Endothelial cell of umbilical vein (primary cell): ENCODE measurements at regions not wholly inside any gene's neighbourhood (a gene's known extent, or its start where the extent isn't known, plus 50 kb on each side); places are given as distances from the start of the nearest gene placed in this dataset.

ENCODE experiments used
- BruUV-seq: library from RNA; stranded (reverse); fragments of 400-500 nt; replicated peaks from 2 replicates; lab custom pipeline; 2021; lab: Mats Ljungman, UMichigan
- CTCF ChIA-PET: fragments of 300-600, 350-600 bp; sonication (Branson Sonifier 250); formaldehyde crosslinking; loops from one replicate; lab custom pipeline; 2021; ENCODE audit warnings: antibody characterized with exemption, inconsistent platforms; lab: Charles Lee
- POLR2A ChIA-PET: fragments of 300-600, 350-600 bp; sonication (Branson Sonifier 250); formaldehyde crosslinking; loops from one replicate; lab custom pipeline; 2021; ENCODE audit warnings: antibody characterized with exemption, inconsistent platforms; lab: Charles Lee
- DNase-seq: peaks from one replicate; pipeline ENCODE4 v3.0.0-alpha.2; 2011; ENCODE audit warnings: low read depth, low spot score
- FAIRE-seq: peaks from 2 replicates; lab custom pipeline; 2011; peaks lifted over from hg19 to GRCh38; lab: Jason Lieb, UNC
- H2AFZ ChIP-seq: 2 replicates; pipeline ENCODE4 v1.6.0; 2012; ENCODE audit warnings: low read depth, low read length, control low read depth, inconsistent platforms
- H3K27ac ChIP-seq: 2 replicates; pipeline ENCODE4 v1.5.1; 2011; ENCODE audit warnings: low read depth, mild to moderate bottlenecking, control low read depth, low read length, moderate library complexity; ENCODE audit not compliant: insufficient read depth
- H3K27me3 ChIP-seq, 2 experiments: 2 replicates each; pipeline versions ENCODE4 v1.6.0 to v1.6.1; 2011; ENCODE audit warnings: low read length in 2 of 2, mixed read lengths in 1 of 2; ENCODE audit not compliant: control insufficient read depth in 2 of 2, insufficient read depth in 2 of 2
- H3K36me3 ChIP-seq, 2 experiments: 2 replicates in 1 of 2; 3 replicates in 1 of 2; pipeline ENCODE4 v1.5.1; 2011; ENCODE audit warnings: low read length in 2 of 2, mild to moderate bottlenecking in 1 of 2, moderate library complexity in 1 of 2; ENCODE audit not compliant: control insufficient read depth in 2 of 2, insufficient read depth in 2 of 2; ENCODE audit errors: extremely low read depth in 1 of 2
- H3K4me1 ChIP-seq: 3 replicates; pipeline ENCODE4 v1.5.1; 2011; ENCODE audit warnings: mild to moderate bottlenecking, low read length; ENCODE audit not compliant: control insufficient read depth, insufficient read depth; ENCODE audit errors: extremely low read depth
- H3K4me2 ChIP-seq: 2 replicates; pipeline ENCODE4 v1.6.1; 2011; ENCODE audit warnings: low read length, control low read depth, mixed read lengths; ENCODE audit not compliant: insufficient read depth
- H3K4me3 ChIP-seq, 3 experiments: fragments of 200-600 bp in 1 of 3; sonication (generic), shearing (Covaris generic) in 1 of 3; replicated peaks in 1 of 3; 2 replicates each; pipeline ENCODE4 v1.5.1; 2011 to 2016; ENCODE audit warnings: control low read depth in 3 of 3, low read length in 3 of 3, mild to moderate bottlenecking in 2 of 3, inconsistent platforms in 1 of 3, low read depth in 1 of 3, moderate library complexity in 1 of 3; ENCODE audit not compliant: insufficient read depth in 1 of 3
- H3K79me2 ChIP-seq: 2 replicates; pipeline ENCODE4 v1.6.0; 2012; ENCODE audit warnings: low read length, inconsistent platforms; ENCODE audit not compliant: control insufficient read depth, insufficient read depth
- H3K9ac ChIP-seq: replicated peaks from 2 replicates; pipeline ENCODE3; 2011; ENCODE audit warnings: low read length, control low read depth; ENCODE audit not compliant: insufficient read depth; ENCODE audit errors: extremely low read depth
- H3K9me1 ChIP-seq: replicated peaks from 3 replicates; pipeline ENCODE4 v1.6.0; 2011; ENCODE audit warnings: mild to moderate bottlenecking, low read length; ENCODE audit not compliant: control insufficient read depth, insufficient read depth; ENCODE audit errors: extremely low read depth
- H3K9me3 ChIP-seq: replicated peaks from 2 replicates; pipeline ENCODE4 v1.5.1; 2012; ENCODE audit warnings: low read length, inconsistent platforms; ENCODE audit not compliant: control insufficient read depth, insufficient read depth
- H4K20me1 ChIP-seq: replicated peaks from 2 replicates; pipeline ENCODE3; 2011; ENCODE audit warnings: mild to moderate bottlenecking, low read length; ENCODE audit not compliant: control insufficient read depth, insufficient read depth; ENCODE audit errors: extremely low read depth
- EZH2 ChIP-seq: IDR thresholded peaks from 2 replicates; pipeline ENCODE4 v1.6.1; 2012; ENCODE audit warnings: borderline replicate concordance, low read depth, mild to moderate bottlenecking, moderate library complexity, low read length, inconsistent platforms; ENCODE audit not compliant: severe bottlenecking
- FOS ChIP-seq: IDR thresholded peaks from 2 replicates; pipeline ENCODE4 v1.6.1; 2011; ENCODE audit warnings: mild to moderate bottlenecking, low read length, moderate library complexity, borderline replicate concordance; ENCODE audit not compliant: insufficient read depth
- GATA2 ChIP-seq: IDR thresholded peaks from 2 replicates; pipeline ENCODE4 v1.7.0; 2011; ENCODE audit warnings: low read depth, mild to moderate bottlenecking, moderate library complexity, mixed read lengths, low read length; ENCODE audit not compliant: insufficient read length, insufficient read depth
- JUN ChIP-seq: IDR thresholded peaks from 2 replicates; pipeline ENCODE4 v1.6.1; 2011; ENCODE audit warnings: borderline replicate concordance, low read depth; ENCODE audit not compliant: insufficient read length, insufficient read depth
- MYC ChIP-seq: IDR thresholded peaks from one replicate; pipeline ENCODE4 v1.6.1; 2011; ENCODE audit warnings: mild to moderate bottlenecking, low read depth, low read length
- POLR2A ChIP-seq: IDR thresholded peaks from 2 replicates; pipeline ENCODE4 v1.6.1; 2012; ENCODE audit warnings: low read depth, mild to moderate bottlenecking, control low read depth, low read length
- POLR2AphosphoS5 ChIP-seq: IDR thresholded peaks from 2 replicates; pipeline ENCODE4 v1.6.1; 2012; ENCODE audit warnings: low read depth, mild to moderate bottlenecking, control low read depth, low read length, moderate library complexity; ENCODE audit not compliant: insufficient read depth
- dilution Hi-C: fragments of 300-500 bp; cut with MboI; formaldehyde crosslinking; loops from one replicate; pipeline ENCODE4 v1.15.0; 2019; ENCODE audit warnings: low sequenced_read_pairs; ENCODE audit not compliant: extremely low pct_ligation_motif_present
- intact Hi-C: fragments of 100-400 bp; cut with micrococcal nuclease; formaldehyde crosslinking; loops from one replicate; pipeline ENCODE4 v1.10.0; 2022
- TF ChIP-seq, protein P1 (sequence below): IDR thresholded peaks from 2 replicates; pipeline ENCODE4 v1.6.1; 2011; ENCODE audit not compliant: insufficient read depth, insufficient read length
- TF ChIP-seq, protein P2 (sequence below), 2 donors: IDR thresholded peaks; 1 replicate in 1 of 2; 2 replicates in 1 of 2; pipeline ENCODE4 v1.5.1; 2011; ENCODE audit warnings: low read length in 2 of 2, mild to moderate bottlenecking in 2 of 2, moderate library complexity in 2 of 2, control low read depth in 1 of 2, inconsistent platforms in 1 of 2, low read depth in 1 of 2; ENCODE audit not compliant: insufficient read depth in 1 of 2; ENCODE audit errors: extremely low read depth in 1 of 2

DNA sequence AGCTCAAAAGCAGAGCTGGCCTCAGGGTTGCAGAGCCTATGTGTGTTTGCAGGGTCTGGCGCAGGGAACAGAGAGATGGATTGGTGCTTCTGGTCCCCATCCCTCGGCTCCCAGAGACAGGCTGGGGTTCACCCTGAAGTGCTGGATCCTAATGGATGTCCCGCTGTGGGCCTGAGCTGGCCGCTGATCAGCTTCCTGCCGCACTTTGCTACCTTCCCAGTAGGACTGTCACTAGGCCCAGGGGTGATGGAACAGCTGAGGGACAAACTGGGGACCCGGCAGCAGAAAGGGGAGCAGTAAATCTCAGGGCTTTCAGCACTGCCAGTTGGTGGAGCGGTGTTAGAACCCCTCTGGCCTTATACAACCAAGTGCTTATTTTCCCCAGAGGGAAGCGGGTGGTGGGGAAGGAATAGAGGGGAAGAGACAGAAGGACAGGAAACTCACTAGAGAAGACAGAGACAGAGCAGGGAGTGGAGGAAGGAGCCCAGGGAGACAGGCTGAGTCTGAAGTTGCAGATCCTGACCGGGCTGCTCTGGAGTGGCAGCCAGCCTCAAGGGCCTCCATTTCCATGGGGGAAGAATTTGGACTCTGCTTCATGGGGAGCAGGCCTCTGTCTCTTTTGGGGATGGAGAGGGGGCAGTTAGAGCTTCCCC, 78.6 kb downstream of the MRM1 start:
- no peak overlapping the region for H3K9ac ChIP-seq

More for the DNA sequence above, 78.6 kb downstream of the MRM1 start:
- Histone ChIP-seq H3K36me3 (no peaks in the 10 kb centered on the region), H3K27me3 (peaks cover 0 to 8% of the 10 kb centered on the region in 2 experiments), H3K4me3 (no peak overlapping the region), H3K4me2 (no peak overlapping the region), H2AFZ (no peak overlapping the region), H3K27ac (no peak overlapping the region), H4K20me1 (no peaks in the 10 kb centered on the region), H3K79me2 (no peaks in the 10 kb centered on the region), H3K4me1 (no peaks in the 10 kb centered on the region), H3K9me1 (no peaks in the 10 kb centered on the region), H3K9me3 (no peaks in the 10 kb centered on the region)
- CTCF ChIA-PET: interaction anchor here (1.2 kb wide), 1 partner anchor 368 kb away, joined by 3 read pairs; no protein-coding TSS in a partner anchor
- intact Hi-C loops: no loop called here
- no peak for FAIRE-seq
- BruUV-seq: no TSS peak
- DNase-seq: no peak
- POLR2A ChIA-PET: no interaction called here
- TF ChIP-seq, protein P1, sequence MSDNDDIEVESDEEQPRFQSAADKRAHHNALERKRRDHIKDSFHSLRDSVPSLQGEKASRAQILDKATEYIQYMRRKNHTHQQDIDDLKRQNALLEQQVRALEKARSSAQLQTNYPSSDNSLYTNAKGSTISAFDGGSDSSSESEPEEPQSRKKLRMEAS: no peak
- TF ChIP-seq POLR2A: no peak
- no peak for TF ChIP-seq MYC
- TF ChIP-seq FOS: no peak
- no peak for TF ChIP-seq POLR2AphosphoS5
- TF ChIP-seq, protein P2, sequence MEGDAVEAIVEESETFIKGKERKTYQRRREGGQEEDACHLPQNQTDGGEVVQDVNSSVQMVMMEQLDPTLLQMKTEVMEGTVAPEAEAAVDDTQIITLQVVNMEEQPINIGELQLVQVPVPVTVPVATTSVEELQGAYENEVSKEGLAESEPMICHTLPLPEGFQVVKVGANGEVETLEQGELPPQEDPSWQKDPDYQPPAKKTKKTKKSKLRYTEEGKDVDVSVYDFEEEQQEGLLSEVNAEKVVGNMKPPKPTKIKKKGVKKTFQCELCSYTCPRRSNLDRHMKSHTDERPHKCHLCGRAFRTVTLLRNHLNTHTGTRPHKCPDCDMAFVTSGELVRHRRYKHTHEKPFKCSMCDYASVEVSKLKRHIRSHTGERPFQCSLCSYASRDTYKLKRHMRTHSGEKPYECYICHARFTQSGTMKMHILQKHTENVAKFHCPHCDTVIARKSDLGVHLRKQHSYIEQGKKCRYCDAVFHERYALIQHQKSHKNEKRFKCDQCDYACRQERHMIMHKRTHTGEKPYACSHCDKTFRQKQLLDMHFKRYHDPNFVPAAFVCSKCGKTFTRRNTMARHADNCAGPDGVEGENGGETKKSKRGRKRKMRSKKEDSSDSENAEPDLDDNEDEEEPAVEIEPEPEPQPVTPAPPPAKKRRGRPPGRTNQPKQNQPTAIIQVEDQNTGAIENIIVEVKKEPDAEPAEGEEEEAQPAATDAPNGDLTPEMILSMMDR (IDR thresholded peaks at IDR 0.05; ENCODE audit: extremely low read depth in 1 of 2, insufficient read depth in 1 of 2, low read depth in 1 of 2, low read length in 2 of 2): no peak
- TF ChIP-seq GATA2: no peak
- no peak for TF ChIP-seq JUN
- no peak for TF ChIP-seq EZH2
- dilution Hi-C loops: no loop called here
